Fibroblast of skin of right quadriceps (primary cell): ENCODE measurements at regions not wholly inside any gene's neighbourhood (a gene's known extent, or its start where the extent isn't known, plus 50 kb on each side); places are given as distances from the start of the nearest gene placed in this dataset.
"Not testable (repeated sequence)": the region's sequence is repeated elsewhere in the genome, so short reads cannot be mapped to it uniquely, and the experiment has no call there.

ENCODE experiments used
- DNase-seq: peaks from one replicate; pipeline ENCODE4 v3.0.0-alpha.2; 2013

GRCh38 chr6:115873901-115874300, 186.8 kb downstream of the FRK start:
- no peak for DNase-seq

- no peak for DNase-seq
These were observed 190.2 kb downstream of the FRK start for GRCh38 chr6:115870464-115870863.

- no peak for DNase-seq
These were observed 194.8 kb downstream of the FRK start for GRCh38 chr6:115865914-115866313.

GRCh38 chr6:115863211-115863610, 197.5 kb downstream of the FRK start:
- DNase-seq = no peak

GRCh38 chr6:115861658-115862057, 199.0 kb downstream of the FRK start:
- not testable (repeated sequence) for DNase-seq

GRCh38 chr6:115859577-115859976, 201.1 kb downstream of the FRK start:
- DNase-seq = not testable (repeated sequence)

GRCh38 chr6:115854866-115855665, 205.6 kb downstream of the FRK start:
- DNase-seq = no peak

GRCh38 chr6:115847671-115848070, 213.0 kb downstream of the FRK start:
- DNase-seq = no peak

- DNase-seq = no peak
These were observed 216.7 kb downstream of the FRK start for GRCh38 chr6:115843945-115844344.

- no peak for DNase-seq
These were observed 218.4 kb downstream of the FRK start for GRCh38 chr6:115842338-115842737.

GRCh38 chr6:115839583-115840181, 221.0 kb downstream of the FRK start:
- no peak for DNase-seq

- peak; percentile 18 for DNase-seq
These were observed 221.8 kb downstream of the FRK start for GRCh38 chr6:115838763-115839401.

GRCh38 chr6:115838216-115838615, 222.5 kb downstream of the FRK start:
- DNase-seq = no peak

- DNase-seq = not testable (repeated sequence)
These were observed 224.3 kb downstream of the FRK start for GRCh38 chr6:115836374-115836773.

- DNase-seq = no peak
These were observed 225.4 kb downstream of the FRK start for GRCh38 chr6:115835314-115835713.

- not testable (repeated sequence) for DNase-seq
These were observed 226.1 kb downstream of the FRK start for GRCh38 chr6:115834542-115834941.

GRCh38 chr6:115832786-115833185, 227.9 kb downstream of the FRK start:
- DNase-seq = no peak

- no peak for DNase-seq
These were observed 228.5 kb downstream of the FRK start for GRCh38 chr6:115832186-115832585.

GRCh38 chr6:115830895-115831294, 229.8 kb downstream of the FRK start:
- no peak for DNase-seq

GRCh38 chr6:115821798-115822197, 238.9 kb downstream of the FRK start:
- no peak for DNase-seq

- no peak for DNase-seq
These were observed 241.2 kb downstream of the FRK start for GRCh38 chr6:115819506-115819905.

GRCh38 chr6:115817161-115817560, 243.5 kb downstream of the FRK start:
- DNase-seq = no peak

- no peak for DNase-seq
These were observed 245.8 kb downstream of the FRK start for GRCh38 chr6:115814907-115815306.

- DNase-seq = no peak
These were observed 249.2 kb downstream of the FRK start for GRCh38 chr6:115811541-115811940.
